DMS 273 (cell line): ENCODE measurements at regions not wholly inside any gene's neighbourhood (a gene's known extent, or its start where the extent isn't known, plus 50 kb on each side); places are given as distances from the start of the nearest gene placed in this dataset.

Source experiments
- DNase-seq: peaks from one replicate; lab custom pipeline; 2025; ENCODE audit not compliant: unreplicated experiment; lab: John Stamatoyannopoulos, UW

GRCh38 chr13:103726808-103727207, 660.6 kb upstream of the SLC10A2 start:
- DNase-seq: no peak

DNA sequence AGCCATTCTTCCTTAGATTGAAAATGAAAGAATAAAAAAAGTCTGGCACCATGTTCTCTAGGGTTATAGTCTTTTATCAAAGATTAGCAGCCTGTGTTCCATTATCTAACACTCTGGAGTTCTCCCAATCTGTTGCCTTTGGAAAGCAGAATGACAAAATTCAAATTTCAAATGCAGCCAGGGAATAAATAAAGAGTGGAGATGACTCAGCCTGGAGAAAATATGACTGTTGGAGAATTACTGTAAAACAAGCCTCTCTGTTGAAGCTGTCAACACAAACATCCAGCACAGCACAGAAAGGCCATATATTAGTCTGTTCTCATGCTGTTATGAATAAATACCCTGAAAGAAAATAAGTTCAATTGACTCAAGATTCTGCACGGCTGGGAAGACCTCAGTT, 650.5 kb upstream of the SLC10A2 start:
- DNase-seq: no peak

- no peak for DNase-seq
These were observed 649.1 kb upstream of the SLC10A2 start for GRCh38 chr13:103715335-103715734.

- no peak for DNase-seq
These were observed 637.0 kb upstream of the SLC10A2 start for GRCh38 chr13:103703246-103703645.

DNA sequence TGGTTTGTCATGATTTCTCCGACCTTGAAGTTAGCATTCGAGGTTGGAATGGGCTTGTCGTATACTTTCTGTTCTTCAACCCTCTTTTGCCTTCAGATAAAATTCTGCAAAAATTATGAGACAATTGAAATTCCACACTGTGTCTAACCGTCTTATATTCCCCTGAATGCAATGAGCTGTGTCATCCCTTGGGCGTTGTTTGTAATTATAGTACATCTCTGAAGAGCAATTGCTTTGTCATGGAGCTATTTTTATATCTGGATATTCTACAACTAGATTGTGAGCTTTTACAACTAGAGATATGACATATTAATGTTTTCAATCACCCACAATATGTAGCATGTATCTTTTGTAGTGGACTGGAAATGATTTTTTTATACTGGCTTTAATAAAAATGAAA, 631.8 kb upstream of the SLC10A2 start:
- no peak for DNase-seq

DNA sequence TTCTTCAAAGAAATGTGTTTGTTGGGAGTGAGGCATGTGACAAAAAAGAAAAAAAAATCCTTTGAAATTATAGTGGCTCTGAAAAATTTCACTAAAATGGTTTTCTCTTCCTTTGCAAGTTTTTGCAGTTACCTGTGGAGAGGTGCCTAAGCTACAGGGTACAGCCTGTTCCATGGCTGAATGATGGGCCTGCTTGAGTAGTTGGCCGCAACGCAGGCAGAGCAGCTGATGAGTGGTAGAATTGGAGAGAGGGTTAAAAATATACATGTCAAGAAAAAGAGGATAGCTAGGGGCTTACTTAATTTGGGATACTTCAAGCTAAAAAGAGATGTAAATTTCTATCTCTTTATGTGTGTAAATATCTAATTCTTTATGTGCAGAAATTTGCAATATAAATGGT, 629.1 kb upstream of the SLC10A2 start:
- no peak for DNase-seq

GRCh38 chr13:103694471-103694870, 628.3 kb upstream of the SLC10A2 start:
- DNase-seq: no peak

DNA sequence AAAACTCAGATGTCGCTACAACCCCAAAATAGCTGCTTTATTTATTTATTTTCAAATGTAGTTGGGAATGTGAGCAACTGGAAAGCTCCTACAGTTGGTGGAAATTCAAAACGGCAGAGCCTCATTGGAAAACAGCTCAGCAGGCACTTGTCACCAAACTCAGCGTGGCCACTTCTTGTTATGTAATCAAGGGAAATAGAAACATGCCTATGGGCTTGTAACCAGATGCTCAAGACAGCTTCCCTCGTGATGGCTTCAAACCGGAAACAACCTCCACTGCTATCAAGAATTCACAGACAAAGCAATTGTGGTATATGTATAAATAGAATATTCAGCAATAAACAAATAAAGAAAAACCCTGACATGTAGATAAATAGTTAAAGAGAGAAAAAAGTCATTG, 627.8 kb upstream of the SLC10A2 start:
- DNase-seq: no peak

DNA sequence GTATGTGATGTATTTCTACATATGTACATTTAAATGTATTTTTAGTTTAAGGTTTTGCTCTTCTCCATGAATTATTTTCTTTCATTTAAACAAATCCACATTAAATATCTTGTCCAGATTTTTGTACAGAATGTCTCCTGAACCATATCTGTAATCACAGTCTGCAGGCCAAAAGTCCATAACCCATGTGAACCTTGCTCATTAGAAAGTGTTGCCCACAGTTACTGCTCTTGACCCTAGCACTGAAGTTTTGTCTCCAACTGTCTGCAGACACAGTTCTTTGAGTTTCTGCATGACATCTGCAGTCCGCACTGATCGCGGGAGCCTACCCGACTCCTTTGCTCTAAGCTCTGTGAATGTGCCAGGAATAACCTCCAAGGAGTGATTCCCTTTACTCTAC, 626.2 kb upstream of the SLC10A2 start:
- DNase-seq: no peak

DNA sequence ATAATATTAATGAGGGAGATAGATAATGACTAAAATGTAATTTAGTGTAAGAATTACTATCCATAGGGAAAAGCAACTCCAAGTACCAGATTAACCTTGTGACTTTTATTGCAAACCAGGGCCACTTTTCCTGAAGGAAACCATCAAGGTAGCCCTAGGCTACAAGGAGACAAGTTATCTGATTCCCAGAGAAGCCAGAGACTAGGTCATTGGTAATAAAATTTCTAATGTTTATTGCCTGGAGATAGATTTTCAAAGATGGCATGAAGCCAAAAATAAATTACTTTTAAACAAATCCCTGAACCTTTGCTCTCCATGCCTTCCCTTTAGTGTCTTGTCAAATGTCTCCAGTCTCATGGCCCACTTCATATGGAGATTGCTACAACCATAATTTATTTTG, 610.1 kb upstream of the SLC10A2 start:
- DNase-seq: no peak

DNA sequence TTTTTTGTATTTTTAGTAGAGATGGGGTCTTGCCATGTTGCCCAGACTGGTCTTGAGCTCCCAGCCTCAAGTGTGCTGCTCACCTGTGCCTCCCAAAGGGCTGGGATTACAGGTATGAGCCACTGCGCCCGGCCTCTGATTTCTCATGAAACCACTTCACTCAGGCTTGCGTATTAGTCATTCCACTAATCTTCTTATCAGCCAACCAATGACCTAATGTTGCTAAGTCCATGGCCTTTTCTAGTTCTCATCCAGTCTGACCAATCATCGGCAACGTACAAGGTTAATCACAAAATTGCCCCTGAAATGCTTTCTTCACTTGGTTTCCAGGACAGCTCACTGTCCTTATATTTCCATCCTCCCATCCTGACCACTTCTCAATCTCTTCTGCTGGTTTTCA, 605.3 kb upstream of the SLC10A2 start:
- no peak for DNase-seq

- no peak for DNase-seq
These were observed 597.8 kb upstream of the SLC10A2 start for GRCh38 chr13:103663996-103664395.

- no peak for DNase-seq
These were observed 590.1 kb upstream of the SLC10A2 start for GRCh38 chr13:103656311-103656710.

- no peak for DNase-seq
These were observed 574.4 kb upstream of the SLC10A2 start for GRCh38 chr13:103640606-103641005.

- no peak for DNase-seq
These were observed 573.1 kb upstream of the SLC10A2 start for GRCh38 chr13:103639326-103639725.

DNA sequence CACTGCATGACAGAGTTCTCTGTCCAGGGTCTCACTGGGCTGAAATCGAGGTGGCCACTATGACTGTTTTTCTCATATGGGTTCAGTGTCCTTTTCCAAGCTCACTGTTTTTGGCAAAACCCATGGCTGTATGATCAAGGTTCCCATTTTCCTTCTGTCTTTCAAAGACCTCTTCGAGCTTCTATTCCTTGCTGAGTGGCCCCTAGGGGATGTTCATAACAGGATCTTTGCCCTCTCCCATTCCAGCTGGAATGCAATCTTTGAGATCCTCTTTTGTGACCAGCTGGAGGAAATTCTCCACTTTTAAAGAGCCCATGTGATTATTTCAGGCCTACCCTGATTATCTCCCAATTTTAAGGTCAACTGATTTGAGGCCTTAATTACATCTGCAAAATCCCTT, 572.5 kb upstream of the SLC10A2 start:
- DNase-seq: no peak

DNA sequence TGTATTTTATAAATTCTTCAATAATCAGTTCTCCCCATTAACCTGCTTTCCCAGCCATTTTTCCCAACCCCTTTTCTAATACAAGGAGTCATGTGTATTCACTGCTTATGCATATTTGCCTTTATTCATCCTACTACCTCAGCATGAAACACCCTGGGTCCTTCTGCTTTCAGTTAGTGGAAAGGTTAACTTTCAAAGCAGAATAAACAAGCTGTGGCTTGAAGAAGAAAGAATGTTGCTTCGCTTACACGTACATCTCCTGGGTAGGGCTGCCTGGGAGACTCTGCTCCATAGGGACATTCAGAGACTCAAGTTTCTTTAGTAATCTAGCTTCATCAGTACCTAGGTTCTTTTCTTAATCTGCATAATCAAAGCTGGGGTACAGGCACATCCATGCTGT, 567.8 kb upstream of the SLC10A2 start:
- DNase-seq: no peak

- no peak for DNase-seq
These were observed 559.0 kb upstream of the SLC10A2 start for GRCh38 chr13:103625194-103625593.

GRCh38 chr13:103618151-103618550, 551.9 kb upstream of the SLC10A2 start:
- DNase-seq: no peak

- DNase-seq: no peak
These were observed 549.6 kb upstream of the SLC10A2 start for GRCh38 chr13:103615771-103616170.

- no peak for DNase-seq
These were observed 548.5 kb upstream of the SLC10A2 start for GRCh38 chr13:103614761-103615160.

DNA sequence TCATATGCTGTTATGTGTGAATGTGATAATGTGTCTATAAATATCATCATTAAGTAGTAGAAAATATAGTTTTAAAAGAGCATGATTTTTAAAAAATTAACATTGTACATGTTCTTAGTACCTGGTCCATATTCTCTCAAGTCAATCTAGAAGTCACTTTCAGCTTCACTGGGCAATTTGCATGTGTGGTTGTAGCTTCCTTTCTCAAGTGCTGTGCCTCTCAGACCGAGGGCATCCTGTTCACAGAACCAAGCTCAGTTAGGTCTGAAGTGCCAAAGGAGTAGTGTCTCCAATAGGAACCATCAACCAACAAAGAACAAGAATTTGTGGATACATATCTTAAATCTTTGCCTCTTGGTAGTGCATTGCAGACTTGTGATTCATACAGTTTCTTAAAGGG, 541.8 kb upstream of the SLC10A2 start:
- DNase-seq: no peak

- no peak for DNase-seq
These were observed 539.5 kb upstream of the SLC10A2 start for GRCh38 chr13:103605546-103606326.
